ENCODE measurements at regions not wholly inside any gene's neighbourhood (a gene's known extent, or its start where the extent isn't known, plus 50 kb on each side); places are given as distances from the start of the nearest gene placed in this dataset.

DNA sequence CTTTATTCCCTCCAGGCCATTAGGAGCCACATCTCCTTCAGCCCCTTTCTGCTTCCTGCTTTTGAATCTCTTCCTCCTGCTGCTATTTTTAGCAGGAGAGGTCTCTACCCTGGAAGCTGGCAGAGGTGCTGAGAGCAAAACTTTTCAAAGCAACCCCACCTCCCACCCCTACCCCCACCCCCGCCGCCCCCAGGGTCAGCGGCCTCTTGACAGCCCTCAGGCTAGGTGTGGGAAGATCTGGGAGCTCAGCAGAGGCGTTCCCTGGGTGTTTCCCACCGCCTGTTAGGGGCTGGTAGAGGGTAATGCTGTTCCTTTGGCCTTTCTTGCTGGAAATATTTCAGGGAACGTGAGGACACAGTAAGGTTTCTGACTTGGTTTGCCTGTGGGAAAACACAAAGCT, 112.5 kb upstream of the CACHD1 start:
- no peak overlapping the region for H3K4me2 ChIP-seq (ENCODE audit: insufficient read depth, low read length, poor library complexity, severe bottlenecking)

DNA sequence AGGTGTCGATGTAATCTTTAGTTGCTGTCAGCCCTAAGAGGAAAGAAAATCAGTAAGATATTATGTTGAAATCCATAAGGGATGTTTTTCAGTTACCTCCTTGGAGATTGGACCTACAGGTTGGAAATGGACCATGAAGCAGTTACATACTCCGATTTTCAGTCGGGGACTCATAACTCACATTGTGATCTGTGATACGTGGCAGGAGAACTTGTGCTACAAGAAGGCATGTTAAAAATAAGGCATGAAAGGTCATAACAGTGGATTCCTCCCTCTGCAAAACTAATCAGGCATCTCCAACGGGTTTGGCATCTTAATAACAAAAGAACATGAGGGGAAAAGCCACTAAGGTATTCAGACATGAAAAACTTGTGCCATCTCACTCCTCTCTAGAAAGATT, 111.2 kb upstream of the CACHD1 start:
- Histone ChIP-seq H2AK5ac (ENCODE audit: low read depth, low read length) (no peak overlapping the region), H2BK120ac (ENCODE audit: low read depth, low read length) (no peak overlapping the region), H4K91ac (ENCODE audit: low read depth, low read length, poor library complexity) (no peak overlapping the region), H3K27me3 (ENCODE audit: control insufficient read depth in 3 of 3, insufficient read depth in 3 of 3, low read depth in 1 of 3, low read length in 3 of 3) (peaks cover 0 to 25% (median 0%) of the 10 kb centered on the region in 3 experiments), H3K9me3 (replicated peaks in 1 of 2; ENCODE audit: control insufficient read depth in 2 of 2, insufficient read depth in 1 of 2, low read depth in 1 of 2, low read length in 2 of 2) (no peaks in the 10 kb centered on the region), H3K4me2 (ENCODE audit: insufficient read depth, low read length, poor library complexity, severe bottlenecking) (no peak overlapping the region), H3K36me3 (replicated peaks in 1 of 2; ENCODE audit: control insufficient read depth in 2 of 2, insufficient read depth in 2 of 2, low read length in 2 of 2) (no peaks in the 10 kb centered on the region), H4K8ac (ENCODE audit: low read depth, low read length) (no peak overlapping the region), H3K4ac (ENCODE audit: low read length) (no peak overlapping the region), H3K79me1 (ENCODE audit: low read depth, low read length) (no peaks in the 10 kb centered on the region), H3K4me3 (ENCODE audit: low read length in 2 of 2) (no peak overlapping the region), H3K27ac (replicated peaks; ENCODE audit: low read length) (no peak overlapping the region), H2BK5ac (ENCODE audit: low read length) (no peak overlapping the region), H2AFZ (ENCODE audit: low read length) (no peak overlapping the region), H3K14ac (ENCODE audit: low read length) (no peak overlapping the region), H2BK12ac (ENCODE audit: low read length) (no peak overlapping the region), H3K4me1 (ENCODE audit: control insufficient read depth in 2 of 2, insufficient read depth in 1 of 2, low read depth in 1 of 2, low read length in 2 of 2) (peaks cover 0 to 1% of the 10 kb centered on the region in 2 donors), H3K9ac (ENCODE audit: low read depth, low read length, poor library complexity) (no peak overlapping the region), H3K23ac (ENCODE audit: low read depth, low read length, poor library complexity) (no peak overlapping the region), H3K18ac (ENCODE audit: low read length) (no peak overlapping the region), H2BK15ac (ENCODE audit: low read length) (no peak overlapping the region)
- DNase-seq (ENCODE audit: low spot score), result no peak
- WGBS, 2 donors (ENCODE audit: extremely low coverage in 2 of 2, insufficient read length in 2 of 2, insufficient replicate concordance in 1 of 2), result no CpG with 5 or more reads among the region's 5 CpGs

More for the DNA sequence above, 112.5 kb upstream of the CACHD1 start:
- Histone ChIP-seq H2BK120ac (ENCODE audit: low read depth, low read length) (no peak overlapping the region), H2BK12ac (ENCODE audit: low read length) (no peak overlapping the region), H2AK5ac (ENCODE audit: low read depth, low read length) (no peak overlapping the region), H2AFZ (ENCODE audit: low read length) (no peak overlapping the region), H3K14ac (ENCODE audit: low read length) (no peak overlapping the region), H4K91ac (ENCODE audit: low read depth, low read length, poor library complexity) (no peak overlapping the region), H3K4me3 (ENCODE audit: low read length in 2 of 2) (no peak overlapping the region), H3K79me1 (ENCODE audit: low read depth, low read length) (no peaks in the 10 kb centered on the region), H3K9me3 (replicated peaks in 1 of 2; ENCODE audit: control insufficient read depth in 2 of 2, insufficient read depth in 1 of 2, low read depth in 1 of 2, low read length in 2 of 2) (no peaks in the 10 kb centered on the region), H4K8ac (ENCODE audit: low read depth, low read length) (no peak overlapping the region), H3K4ac (ENCODE audit: low read length) (no peak overlapping the region), H3K36me3 (replicated peaks in 1 of 2; ENCODE audit: control insufficient read depth in 2 of 2, insufficient read depth in 2 of 2, low read length in 2 of 2) (no peaks in the 10 kb centered on the region), H3K27me3 (ENCODE audit: control insufficient read depth in 3 of 3, insufficient read depth in 3 of 3, low read depth in 1 of 3, low read length in 3 of 3) (peaks cover 0 to 25% (median 0%) of the 10 kb centered on the region in 3 experiments), H2BK15ac (ENCODE audit: low read length) (no peak overlapping the region), H3K9ac (ENCODE audit: low read depth, low read length, poor library complexity) (no peak overlapping the region), H3K18ac (ENCODE audit: low read length) (no peak overlapping the region), H2BK5ac (ENCODE audit: low read length) (no peak overlapping the region), H3K23ac (ENCODE audit: low read depth, low read length, poor library complexity) (no peak overlapping the region), H3K4me1 (ENCODE audit: control insufficient read depth in 2 of 2, insufficient read depth in 1 of 2, low read depth in 1 of 2, low read length in 2 of 2) (peaks cover 0 to 1% of the 10 kb centered on the region in 2 donors), H3K27ac (replicated peaks; ENCODE audit: low read length) (no peak overlapping the region)
- WGBS, 2 donors (ENCODE audit: extremely low coverage in 2 of 2, insufficient read length in 2 of 2, insufficient replicate concordance in 1 of 2), result no CpG with 5 or more reads among the region's 6 CpGs
- DNase-seq (ENCODE audit: low spot score), result no peak

DNA sequence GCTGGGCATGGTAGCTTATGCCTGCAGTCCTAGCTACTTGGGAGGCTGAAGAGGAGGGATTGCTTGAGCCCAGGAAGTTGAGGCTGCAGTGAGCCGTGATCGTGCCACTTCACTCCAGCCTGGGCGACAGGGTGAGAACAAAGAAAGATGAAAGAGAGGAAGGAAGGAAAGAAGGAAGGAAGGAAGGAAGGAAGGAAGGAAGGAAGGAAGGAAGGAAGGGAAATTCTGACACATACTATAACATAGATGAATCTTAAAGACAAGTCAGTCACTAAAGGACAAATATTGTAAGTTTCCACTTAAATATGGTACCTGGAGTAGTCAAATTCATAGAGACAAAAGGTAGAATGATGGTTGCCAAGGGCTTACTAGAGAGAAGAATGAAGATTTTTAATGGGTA, 108.0 kb upstream of the CACHD1 start:
- no peak overlapping the region for H3K9ac ChIP-seq (ENCODE audit: low read depth, low read length, poor library complexity)
- no peak overlapping the region for H2AK5ac ChIP-seq (ENCODE audit: low read depth, low read length)
- DNase-seq (ENCODE audit: low spot score), result no peak
- H3K4ac ChIP-seq (ENCODE audit: low read length), result no peak overlapping the region
- no peak overlapping the region for H3K23ac ChIP-seq (ENCODE audit: low read depth, low read length, poor library complexity)
- no peaks in the 10 kb centered on the region for H3K36me3 ChIP-seq (replicated peaks in 1 of 2; ENCODE audit: control insufficient read depth in 2 of 2, insufficient read depth in 2 of 2, low read length in 2 of 2)
- no peaks in the 10 kb centered on the region for H3K79me1 ChIP-seq (ENCODE audit: low read depth, low read length)
- no peak overlapping the region for H4K91ac ChIP-seq (ENCODE audit: low read depth, low read length, poor library complexity)
- H2BK15ac ChIP-seq (ENCODE audit: low read length), result no peak overlapping the region
- no peak overlapping the region for H3K4me2 ChIP-seq (ENCODE audit: insufficient read depth, low read length, poor library complexity, severe bottlenecking)
- no CpG with 5 or more reads among the region's 3 CpGs for WGBS, 2 donors (ENCODE audit: extremely low coverage in 2 of 2, insufficient read length in 2 of 2, insufficient replicate concordance in 1 of 2)
- no peak overlapping the region for H2BK12ac ChIP-seq (ENCODE audit: low read length)
- H2BK5ac ChIP-seq (ENCODE audit: low read length), result no peak overlapping the region
- no peak overlapping the region for H2AFZ ChIP-seq (ENCODE audit: low read length)
- peaks cover 0 to 1% of the 10 kb centered on the region in 2 donors for H3K4me1 ChIP-seq (ENCODE audit: control insufficient read depth in 2 of 2, insufficient read depth in 1 of 2, low read depth in 1 of 2, low read length in 2 of 2)
- H3K9me3 ChIP-seq (replicated peaks in 1 of 2; ENCODE audit: control insufficient read depth in 2 of 2, insufficient read depth in 1 of 2, low read depth in 1 of 2, low read length in 2 of 2), result no peaks in the 10 kb centered on the region
- H2BK120ac ChIP-seq (ENCODE audit: low read depth, low read length), result no peak overlapping the region
- H3K18ac ChIP-seq (ENCODE audit: low read length), result no peak overlapping the region
- no peak overlapping the region for H3K14ac ChIP-seq (ENCODE audit: low read length)
- H4K8ac ChIP-seq (ENCODE audit: low read depth, low read length), result no peak overlapping the region
- no peak overlapping the region for H3K27ac ChIP-seq (replicated peaks; ENCODE audit: low read length)
- no peak overlapping the region for H3K4me3 ChIP-seq (ENCODE audit: low read length in 2 of 2)
- H3K27me3 ChIP-seq (ENCODE audit: control insufficient read depth in 3 of 3, insufficient read depth in 3 of 3, low read depth in 1 of 3, low read length in 3 of 3), result peaks cover 0 to 12% (median 0%) of the 10 kb centered on the region in 3 experiments

DNA sequence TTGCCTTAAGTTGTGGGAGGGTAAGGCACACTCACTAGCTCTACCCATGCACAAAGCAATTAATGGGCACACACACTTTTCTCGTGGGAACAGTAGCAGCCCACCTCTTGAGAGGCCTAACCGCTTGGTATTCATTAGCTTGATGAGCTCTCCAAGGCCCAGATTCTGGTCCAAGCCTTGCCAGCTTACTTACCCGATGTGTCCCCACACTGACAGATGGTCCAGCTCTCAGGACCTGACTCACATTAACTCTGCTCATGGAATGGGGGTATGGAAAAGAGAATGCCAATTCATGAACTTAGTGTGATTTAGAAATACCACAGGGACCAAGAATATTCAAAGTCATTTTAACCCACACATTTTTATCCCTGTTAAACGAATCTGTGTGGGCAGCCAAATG, 106.8 kb upstream of the CACHD1 start:
- Histone ChIP-seq H3K4me1 (ENCODE audit: control insufficient read depth in 2 of 2, insufficient read depth in 1 of 2, low read depth in 1 of 2, low read length in 2 of 2) (no peaks in the 10 kb centered on the region), H4K91ac (ENCODE audit: low read depth, low read length, poor library complexity) (no peak overlapping the region), H4K8ac (ENCODE audit: low read depth, low read length) (no peak overlapping the region), H3K27me3 (ENCODE audit: control insufficient read depth in 3 of 3, insufficient read depth in 3 of 3, low read depth in 1 of 3, low read length in 3 of 3) (peaks cover 0 to 4% (median 0%) of the 10 kb centered on the region in 3 experiments), H2BK15ac (ENCODE audit: low read length) (no peak overlapping the region), H2AK5ac (ENCODE audit: low read depth, low read length) (no peak overlapping the region), H3K23ac (ENCODE audit: low read depth, low read length, poor library complexity) (no peak overlapping the region), H2AFZ (ENCODE audit: low read length) (no peak overlapping the region), H3K4ac (ENCODE audit: low read length) (no peak overlapping the region), H3K9ac (ENCODE audit: low read depth, low read length, poor library complexity) (no peak overlapping the region), H3K14ac (ENCODE audit: low read length) (no peak overlapping the region), H3K9me3 (replicated peaks in 1 of 2; ENCODE audit: control insufficient read depth in 2 of 2, insufficient read depth in 1 of 2, low read depth in 1 of 2, low read length in 2 of 2) (no peaks in the 10 kb centered on the region), H3K27ac (replicated peaks; ENCODE audit: low read length) (no peak overlapping the region), H2BK120ac (ENCODE audit: low read depth, low read length) (no peak overlapping the region), H3K79me1 (ENCODE audit: low read depth, low read length) (no peaks in the 10 kb centered on the region), H3K36me3 (replicated peaks in 1 of 2; ENCODE audit: control insufficient read depth in 2 of 2, insufficient read depth in 2 of 2, low read length in 2 of 2) (no peaks in the 10 kb centered on the region), H3K18ac (ENCODE audit: low read length) (no peak overlapping the region), H3K4me2 (ENCODE audit: insufficient read depth, low read length, poor library complexity, severe bottlenecking) (no peak overlapping the region), H3K4me3 (ENCODE audit: low read length in 2 of 2) (no peak overlapping the region), H2BK12ac (ENCODE audit: low read length) (no peak overlapping the region), H2BK5ac (ENCODE audit: low read length) (no peak overlapping the region)
- no CpG with 5 or more reads among the region's 4 CpGs for WGBS, 2 donors (ENCODE audit: extremely low coverage in 2 of 2, insufficient read length in 2 of 2, insufficient replicate concordance in 1 of 2)
- no peak for DNase-seq (ENCODE audit: low spot score)
